ENCODE measurements at regions not wholly inside any gene's neighbourhood (a gene's known extent, or its start where the extent isn't known, plus 50 kb on each side); places are given as distances from the start of the nearest gene placed in this dataset.
"Not testable (repeated sequence)": the region's sequence is repeated elsewhere in the genome, so short reads cannot be mapped to it uniquely, and the experiment has no call there.

DNA sequence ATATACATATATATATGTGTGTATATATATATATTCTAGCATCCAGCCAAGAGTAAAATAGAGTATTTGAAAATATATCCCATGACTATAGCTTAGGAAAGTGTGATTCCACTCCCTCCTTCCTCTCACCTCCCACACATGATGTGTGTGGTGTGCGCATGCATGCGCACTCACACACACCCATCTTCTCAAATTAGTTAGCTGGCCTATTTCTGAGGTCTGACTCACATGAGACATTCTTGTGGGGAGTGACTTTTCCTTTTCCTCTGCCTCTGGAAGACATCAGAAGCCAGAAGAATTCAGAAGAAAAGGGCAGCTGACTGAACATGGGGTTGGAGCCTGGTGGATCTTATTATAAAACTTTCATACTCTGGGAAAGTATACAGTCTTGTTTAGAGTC lies 793.5 kb upstream of the ZNF722 start:
- Mint-ChIP-seq H3K36me3 (ENCODE audit: low read depth) (peaks cover 1% of the 10 kb centered on the region), H3K4me1 (ENCODE audit: low read depth) (no peaks in the 10 kb centered on the region), H3K9me3 (peaks cover 57% of the 10 kb centered on the region), H3K27ac (no peak overlapping the region), H3K4me3 (no peak overlapping the region), H3K27me3 (ENCODE audit: insufficient read depth) (no peaks in the 10 kb centered on the region)
- intact Hi-C loops (cut with micrococcal nuclease) = no loop called here
- DNase-seq (ENCODE audit: low spot score) = no peak

DNA sequence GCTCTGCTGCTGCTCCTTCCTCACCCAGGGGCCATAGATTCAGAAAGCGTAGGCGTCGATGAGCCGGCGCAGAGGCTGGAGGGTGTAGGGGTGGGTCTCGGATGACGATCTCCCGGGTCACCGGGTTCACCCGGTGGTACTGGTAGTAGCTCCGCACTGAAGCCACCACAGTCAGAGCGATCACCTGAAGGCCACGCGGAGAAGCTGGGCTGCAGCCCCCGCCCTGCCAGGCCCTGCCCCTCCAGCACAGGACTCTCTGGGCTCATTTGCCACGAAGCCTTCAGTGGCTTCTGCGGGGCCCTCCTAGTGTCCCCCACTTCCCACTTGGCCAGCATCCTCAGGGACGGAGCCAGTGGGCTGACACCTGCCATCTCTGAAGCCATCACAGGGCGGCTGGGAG lies 765.5 kb upstream of the ZNF722 start:
- H3K27me3 Mint-ChIP-seq (ENCODE audit: insufficient read depth); H3K27ac Mint-ChIP-seq; H3K36me3 Mint-ChIP-seq (ENCODE audit: low read depth); H3K4me3 Mint-ChIP-seq; H3K4me1 Mint-ChIP-seq (ENCODE audit: low read depth); intact Hi-C loops (cut with micrococcal nuclease); DNase-seq (ENCODE audit: low spot score): not testable (repeated sequence)
- peaks cover 13% of the 10 kb centered on the region for H3K9me3 Mint-ChIP-seq

DNA sequence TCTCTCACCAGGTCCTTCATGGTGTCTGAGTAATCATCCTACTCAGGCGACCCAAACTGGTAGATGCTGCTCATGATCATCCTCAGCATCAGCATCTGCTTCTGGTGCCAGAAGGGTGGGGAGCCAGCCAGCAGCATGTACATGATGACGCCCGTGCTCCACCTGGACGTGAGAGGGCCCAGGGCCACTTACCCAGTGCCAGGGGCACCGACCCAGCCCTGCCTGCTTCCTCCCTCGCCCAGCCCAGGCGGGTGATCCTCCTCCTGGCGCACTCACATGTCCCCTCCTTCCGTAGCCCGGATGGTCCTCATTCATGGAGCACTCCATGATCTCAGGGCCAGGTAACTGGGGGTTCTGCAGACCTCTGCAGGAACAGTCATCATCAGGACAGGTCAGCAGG lies 764.8 kb upstream of the ZNF722 start:
- Mint-ChIP-seq H3K4me1 (ENCODE audit: low read depth) (no peaks in the 10 kb centered on the region), H3K27ac (no peak overlapping the region), H3K27me3 (ENCODE audit: insufficient read depth) (no peaks in the 10 kb centered on the region), H3K36me3 (ENCODE audit: low read depth) (no peaks in the 10 kb centered on the region), H3K4me3 (no peak overlapping the region), H3K9me3 (peaks cover 15% of the 10 kb centered on the region)
- no peak for DNase-seq (ENCODE audit: low spot score)
- intact Hi-C loops (cut with micrococcal nuclease) = no loop called here

Data from activated T-helper 1 cell treated with anti-CD3 and anti-CD28 coated beads, Interleukin-12 subunit alpha, Interleukin-12 subunit beta, Interleukin-2, Interleukin-4 antibody, amounts not matched to agents 30 ng/mL and 10 ng/mL and 1 ng/mL, durations not matched to agents 14 hours and 24 hours and 36 hours (primary cell).